DND-41 (cell line): ENCODE measurements at regions not wholly inside any gene's neighbourhood (a gene's known extent, or its start where the extent isn't known, plus 50 kb on each side); places are given as distances from the start of the nearest gene placed in this dataset.

Experiments
- EZH2 ChIP-seq: IDR thresholded peaks from 3 replicates; pipeline ENCODE4 v1.6.1; 2012; ENCODE audit warnings: borderline replicate concordance, low read depth, mild to moderate bottlenecking, moderate library complexity, low read length, inconsistent platforms; ENCODE audit not compliant: severe bottlenecking
- TF ChIP-seq, protein P1 (sequence below): IDR thresholded peaks from 2 replicates; pipeline ENCODE4 v1.5.1; 2012; ENCODE audit warnings: borderline replicate concordance, low read length, moderate library complexity, mild to moderate bottlenecking; ENCODE audit not compliant: poor library complexity, severe bottlenecking; ENCODE audit errors: extremely low read depth

- TF ChIP-seq, protein P1, sequence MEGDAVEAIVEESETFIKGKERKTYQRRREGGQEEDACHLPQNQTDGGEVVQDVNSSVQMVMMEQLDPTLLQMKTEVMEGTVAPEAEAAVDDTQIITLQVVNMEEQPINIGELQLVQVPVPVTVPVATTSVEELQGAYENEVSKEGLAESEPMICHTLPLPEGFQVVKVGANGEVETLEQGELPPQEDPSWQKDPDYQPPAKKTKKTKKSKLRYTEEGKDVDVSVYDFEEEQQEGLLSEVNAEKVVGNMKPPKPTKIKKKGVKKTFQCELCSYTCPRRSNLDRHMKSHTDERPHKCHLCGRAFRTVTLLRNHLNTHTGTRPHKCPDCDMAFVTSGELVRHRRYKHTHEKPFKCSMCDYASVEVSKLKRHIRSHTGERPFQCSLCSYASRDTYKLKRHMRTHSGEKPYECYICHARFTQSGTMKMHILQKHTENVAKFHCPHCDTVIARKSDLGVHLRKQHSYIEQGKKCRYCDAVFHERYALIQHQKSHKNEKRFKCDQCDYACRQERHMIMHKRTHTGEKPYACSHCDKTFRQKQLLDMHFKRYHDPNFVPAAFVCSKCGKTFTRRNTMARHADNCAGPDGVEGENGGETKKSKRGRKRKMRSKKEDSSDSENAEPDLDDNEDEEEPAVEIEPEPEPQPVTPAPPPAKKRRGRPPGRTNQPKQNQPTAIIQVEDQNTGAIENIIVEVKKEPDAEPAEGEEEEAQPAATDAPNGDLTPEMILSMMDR = no peak
- no peak for TF ChIP-seq EZH2
Measured at GRCh38 chr6:140923048-140923447, 1209.7 kb upstream of the GJE1 start.
